ENCODE measurements at regions not wholly inside any gene's neighbourhood (a gene's known extent, or its start where the extent isn't known, plus 50 kb on each side); places are given as distances from the start of the nearest gene placed in this dataset.

DNA sequence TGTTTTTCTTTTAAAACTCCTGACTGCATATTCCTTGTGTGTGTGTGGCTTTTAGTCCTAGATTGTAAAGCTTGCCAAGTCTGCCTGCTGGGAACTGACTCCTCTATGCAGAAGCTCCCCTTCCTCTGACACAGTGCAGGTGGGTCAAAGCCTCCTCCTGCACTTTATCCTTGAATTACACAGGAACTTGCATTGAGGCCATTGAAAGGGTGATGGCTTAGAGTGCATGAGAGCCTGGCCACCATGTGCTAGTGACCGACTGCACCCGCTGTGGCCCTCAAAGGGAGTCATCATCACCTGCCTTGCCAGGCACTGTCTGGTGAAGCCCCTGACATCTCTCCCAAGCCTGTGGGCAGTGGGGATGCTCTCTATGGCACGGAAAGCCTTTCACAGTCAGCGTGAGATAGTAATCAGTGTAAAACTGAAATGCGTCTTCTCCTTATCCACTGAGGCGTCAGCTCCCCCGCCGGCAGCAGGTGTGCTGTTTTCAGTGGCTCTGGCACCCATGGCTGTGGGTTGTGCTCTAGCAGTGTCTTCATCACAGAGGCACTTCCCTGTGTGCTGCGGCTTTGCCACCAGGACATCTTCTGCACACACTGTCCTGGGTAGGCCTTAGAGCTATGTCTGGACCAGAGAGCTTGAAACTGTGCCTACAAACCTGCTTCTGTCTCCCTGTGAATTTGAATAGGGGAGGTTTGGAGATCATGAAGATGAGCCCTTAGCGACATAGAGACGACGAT, 87.9 kb downstream of the THBS2 start:
- DNase-seq: no peak

- no peak for DNase-seq
Measured at GRCh38 chr6:169164986-169165385, 88.7 kb downstream of the THBS2 start.

DNA sequence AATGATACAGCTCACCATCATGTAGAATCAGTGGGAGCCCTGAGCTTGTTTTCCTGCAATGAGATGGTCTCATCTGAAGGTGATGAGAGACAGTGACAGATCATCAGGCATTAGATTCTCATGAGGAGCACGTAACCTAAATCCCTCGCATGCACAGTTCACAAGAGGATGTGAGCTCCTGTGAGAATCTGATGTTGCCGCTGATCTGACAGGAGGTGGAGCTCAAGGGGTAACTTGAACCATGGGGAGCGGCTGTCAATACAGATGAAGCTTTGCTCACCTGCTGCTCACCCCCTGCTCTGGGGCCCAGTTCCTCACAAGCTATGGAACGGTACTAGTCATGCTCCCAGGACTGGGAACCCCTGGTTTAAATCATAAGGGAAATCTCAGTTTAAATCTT, 89.2 kb downstream of the THBS2 start:
- no peak for DNase-seq

DNA sequence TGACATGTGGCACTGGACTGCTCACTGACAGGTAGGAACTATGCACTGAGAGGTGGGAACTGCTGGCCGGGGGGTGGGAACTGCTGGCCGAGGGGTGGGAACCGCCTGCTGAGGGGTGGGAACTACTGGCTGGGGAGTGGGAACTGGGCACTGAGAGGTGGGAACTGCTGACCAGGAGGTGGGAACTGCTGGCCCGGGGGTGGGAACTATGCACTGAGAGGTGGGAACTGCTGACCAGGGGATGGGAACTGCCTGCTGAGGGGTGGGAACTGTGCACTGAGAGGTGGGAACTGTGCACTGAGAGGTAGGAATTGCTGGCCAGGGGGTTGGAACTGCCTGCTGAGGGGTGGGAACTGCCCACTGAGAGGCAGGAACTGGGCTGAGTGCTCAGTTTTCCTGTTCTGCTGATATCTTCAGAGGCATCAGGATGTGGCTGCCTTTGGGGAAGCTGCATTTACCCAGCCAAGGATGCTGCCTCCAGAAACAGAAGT, 90.2 kb downstream of the THBS2 start:
- no peak for DNase-seq

- DNase-seq: no peak
Measured at GRCh38 chr6:169162752-169163407, 90.8 kb downstream of the THBS2 start.

DNA sequence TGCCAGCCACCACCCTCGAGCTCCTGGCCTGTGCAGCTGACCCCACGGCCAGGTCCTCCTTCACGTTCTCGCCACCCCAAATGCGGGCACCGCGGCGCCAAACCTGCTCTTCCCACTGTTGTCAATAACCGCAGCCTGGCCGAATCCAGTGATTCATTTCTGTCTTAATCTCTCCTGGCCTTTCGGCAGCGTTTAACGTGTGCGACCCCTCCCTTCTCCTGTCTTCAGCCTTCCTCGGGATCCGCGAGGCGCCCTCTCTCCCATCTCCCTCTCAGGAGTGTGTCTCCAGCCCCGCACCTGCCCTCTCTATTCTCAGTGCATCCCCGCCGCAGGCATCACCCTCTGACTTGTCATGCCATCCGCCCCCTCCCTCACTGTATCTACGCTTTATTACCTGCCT, 91.4 kb downstream of the THBS2 start:
- DNase-seq: no peak

- no peak for DNase-seq
Measured at GRCh38 chr6:169161572-169162167, 92.0 kb downstream of the THBS2 start.

DNA sequence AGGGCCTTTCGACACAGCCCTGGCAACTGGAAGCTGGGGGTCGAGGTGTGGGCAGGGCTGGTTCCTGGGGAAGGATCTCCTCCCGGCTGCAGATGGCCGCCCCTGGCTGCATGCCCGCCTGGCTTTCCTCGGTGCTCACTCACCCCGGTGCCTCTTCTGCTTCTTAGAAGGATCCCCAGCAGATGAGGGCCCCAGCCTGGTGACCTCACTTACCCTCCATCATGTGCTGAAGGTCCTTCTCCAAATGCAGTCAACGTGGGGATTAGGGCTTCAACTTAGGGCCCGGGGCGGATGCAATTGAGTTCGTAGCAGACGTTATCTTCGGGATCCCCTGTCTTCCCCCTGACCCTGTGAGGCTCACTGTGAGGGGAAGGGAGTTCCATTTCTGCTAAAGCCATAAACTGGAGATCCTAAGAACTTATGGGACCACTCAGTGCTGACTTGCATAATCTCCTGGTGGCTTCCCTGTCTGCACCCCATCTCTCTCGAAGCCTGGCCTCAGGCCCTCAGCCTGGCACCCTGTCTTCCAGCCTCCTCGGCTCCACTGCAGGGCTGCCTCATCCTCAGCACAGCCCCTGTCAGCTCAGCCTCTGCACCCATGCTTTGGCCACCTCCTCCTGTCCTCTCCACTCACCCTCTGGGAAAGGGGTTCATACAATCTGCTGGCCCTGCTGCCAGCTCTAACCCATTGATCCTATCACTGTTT, 92.6 kb downstream of the THBS2 start:
- no peak for DNase-seq

DNA sequence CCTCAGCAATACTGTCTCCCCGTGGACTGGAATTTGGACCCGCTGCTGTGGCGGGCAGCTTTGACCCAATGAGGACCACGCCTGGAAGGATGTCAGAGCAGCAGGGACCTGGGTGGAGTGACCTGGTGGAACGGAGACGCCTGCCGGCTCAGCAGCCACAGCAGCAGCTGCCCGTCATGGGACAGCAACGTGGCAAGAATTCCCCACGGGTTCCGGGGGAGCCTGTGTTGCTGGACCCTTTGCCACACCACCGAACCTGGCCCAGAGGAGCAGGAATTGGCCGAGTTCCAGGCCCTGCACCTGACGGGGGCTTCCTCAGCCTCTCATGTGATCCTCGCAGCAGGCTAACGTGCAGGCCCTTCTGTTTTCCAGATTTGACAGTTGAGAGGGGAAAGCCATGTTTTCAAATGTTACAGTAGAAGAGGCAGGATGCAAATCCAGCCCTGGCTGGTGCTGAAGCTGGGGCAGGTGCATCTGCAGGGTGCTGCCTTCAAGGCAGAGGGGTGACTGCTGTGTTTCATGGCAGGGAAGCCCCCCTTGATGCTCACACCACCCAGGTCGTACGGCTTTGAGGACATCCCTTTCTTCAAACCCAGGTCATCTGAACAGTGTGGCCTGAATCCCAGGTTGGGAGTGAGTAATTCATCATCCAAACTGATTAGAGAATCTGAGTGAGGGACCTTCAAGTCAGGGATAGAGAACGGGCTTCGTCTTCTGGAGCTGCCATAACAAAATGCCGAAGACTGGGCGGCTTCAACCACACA, 93.4 kb downstream of the THBS2 start:
- no peak for DNase-seq

DNA sequence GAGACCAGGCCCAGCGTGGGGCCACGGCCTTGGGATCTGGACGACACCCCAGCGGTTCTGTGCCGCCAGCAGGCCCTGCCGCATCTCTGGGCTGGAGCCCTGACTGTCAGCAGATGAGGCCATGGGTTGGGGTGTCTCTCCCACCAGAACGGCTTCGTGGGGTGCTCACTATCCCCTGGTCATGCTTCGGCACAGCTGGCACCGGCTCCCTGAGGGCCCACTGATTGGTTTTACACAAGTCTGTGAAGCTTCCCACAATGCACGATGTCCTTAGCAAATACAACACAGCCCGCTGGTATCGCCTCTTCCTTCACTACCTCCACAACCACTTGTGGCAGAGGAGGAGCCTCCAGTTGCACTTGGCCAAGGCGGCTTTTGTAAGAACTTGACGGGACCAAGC, 94.3 kb downstream of the THBS2 start:
- no peak for DNase-seq

GRCh38 chr6:169158691-169159090, 95.0 kb downstream of the THBS2 start:
- no peak for DNase-seq

GRCh38 chr6:169158174-169158573, 95.5 kb downstream of the THBS2 start:
- no peak for DNase-seq

DNA sequence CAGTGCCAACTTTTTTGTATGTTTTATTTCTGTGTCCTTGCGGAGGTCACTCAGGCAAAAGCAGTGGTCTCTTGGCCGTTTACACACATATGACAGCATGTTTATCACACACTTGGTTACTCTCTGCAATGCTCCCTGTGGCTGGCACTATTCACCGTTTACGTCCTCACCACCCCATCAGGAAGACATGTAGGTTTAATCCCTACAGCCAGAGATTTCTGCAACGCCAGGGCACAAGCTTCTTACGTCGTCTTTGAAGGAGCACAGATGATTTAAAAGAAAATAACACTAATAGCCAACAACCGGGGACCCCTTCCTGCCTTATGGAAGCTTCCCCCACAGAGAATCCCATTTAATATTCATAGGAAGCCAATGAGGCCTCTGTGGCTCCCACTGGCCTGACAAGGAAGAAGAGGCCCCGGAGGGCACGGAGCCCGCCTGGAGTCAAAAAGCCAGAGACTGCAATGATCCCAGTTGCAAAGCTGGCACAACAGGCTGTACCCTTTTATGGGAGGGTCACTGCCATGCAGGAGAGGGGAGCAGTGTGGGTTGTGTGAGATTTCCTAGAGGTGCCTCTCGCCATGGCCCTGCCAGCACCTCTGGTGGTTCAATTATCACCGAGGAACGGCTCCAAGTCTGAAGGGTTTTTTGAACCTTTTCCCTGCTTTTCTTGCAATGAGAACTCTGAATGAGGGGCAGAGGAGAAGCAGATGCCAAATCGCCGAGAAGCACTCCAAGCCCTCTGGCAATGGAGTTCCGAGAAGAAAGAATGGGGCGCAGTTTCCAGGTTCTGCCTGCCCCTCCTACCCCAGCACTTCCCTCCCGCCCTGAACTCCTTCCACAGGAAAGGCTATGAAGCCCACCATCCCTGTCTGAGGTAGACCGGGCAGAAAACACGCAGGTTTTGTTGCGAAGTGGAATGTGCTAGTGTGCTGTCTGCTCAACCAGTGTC, 96.2 kb downstream of the THBS2 start:
- no peak for DNase-seq

DNA sequence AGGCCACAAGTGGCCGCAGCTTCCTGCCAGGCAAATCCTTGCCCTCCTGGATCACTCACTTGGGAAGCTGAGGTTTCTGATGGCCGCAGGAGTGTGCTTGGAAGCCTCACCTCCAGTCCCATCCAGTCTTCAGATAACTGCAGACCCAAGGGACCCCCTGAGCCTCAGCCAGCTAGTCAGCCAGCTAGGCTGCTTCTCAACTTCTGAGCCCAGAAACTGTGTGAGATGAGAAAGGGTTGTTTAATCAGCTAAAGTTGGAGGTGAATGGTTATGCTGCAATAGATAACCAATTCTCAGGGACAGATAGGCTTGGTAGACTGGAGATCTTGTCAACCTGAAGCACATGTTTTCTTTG, 96.9 kb downstream of the THBS2 start:
- no peak for DNase-seq

DNA sequence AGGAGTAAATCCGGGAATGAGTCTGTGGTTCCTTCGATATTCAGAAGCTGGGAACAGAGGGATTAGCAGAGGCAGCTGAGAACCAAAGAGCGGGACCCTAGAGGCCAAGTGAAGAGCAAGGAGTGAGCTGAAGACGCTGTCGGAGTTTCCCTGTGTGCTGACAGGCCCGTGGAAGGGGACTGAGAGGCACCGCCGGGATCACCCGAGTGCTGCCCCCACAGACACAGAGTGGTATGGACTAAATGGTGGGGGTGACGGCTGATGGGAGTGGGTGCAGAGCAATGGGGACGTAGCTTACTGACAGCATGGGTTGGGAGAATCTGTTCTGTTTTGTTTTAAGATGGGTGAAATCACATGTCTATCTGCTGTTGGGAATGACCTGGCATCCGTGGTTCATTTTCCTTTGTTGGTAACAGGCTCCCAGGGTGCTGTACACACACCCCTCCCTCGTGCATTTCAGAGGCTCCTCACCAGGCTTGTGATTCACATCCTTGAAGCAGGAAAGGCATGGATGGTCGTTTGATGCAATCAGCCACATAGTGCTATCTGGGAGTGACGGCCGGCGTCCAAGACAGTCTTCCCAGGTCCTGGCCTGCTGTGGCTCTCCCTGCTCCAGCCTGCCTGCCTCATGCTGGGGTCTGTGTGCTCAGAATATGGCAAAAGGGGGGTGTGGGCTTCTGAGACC, 97.4 kb downstream of the THBS2 start:
- DNase-seq: no peak

DNA sequence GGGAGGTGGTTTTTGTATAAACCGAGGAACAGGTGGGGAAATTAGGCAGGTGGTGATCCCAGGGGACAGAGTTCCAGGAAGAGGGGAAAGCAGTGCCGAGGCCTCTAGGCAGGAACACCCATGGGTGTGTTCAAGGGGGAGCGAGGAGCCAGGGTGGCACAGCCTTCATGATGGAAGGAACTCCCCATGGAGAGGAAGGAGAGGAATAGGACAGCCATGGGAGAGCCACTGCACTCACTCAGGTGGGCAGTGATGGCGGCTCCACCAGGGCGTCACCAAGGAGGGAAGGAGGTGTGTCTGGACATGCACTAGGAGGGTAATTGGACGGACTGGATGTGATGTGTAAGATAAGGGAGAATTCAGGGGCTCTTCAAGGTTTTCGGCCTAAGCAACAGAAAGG, 98.2 kb downstream of the THBS2 start:
- no peak for DNase-seq

- no peak for DNase-seq
Measured at GRCh38 chr6:169153401-169153800, 100.2 kb downstream of the THBS2 start.

- DNase-seq: no peak
Measured at GRCh38 chr6:169146521-169146920, 107.1 kb downstream of the THBS2 start.

- DNase-seq: no peak
Measured at GRCh38 chr6:169145991-169146501, 107.6 kb downstream of the THBS2 start.

GRCh38 chr6:169145496-169145895, 108.2 kb downstream of the THBS2 start:
- no peak for DNase-seq

DNA sequence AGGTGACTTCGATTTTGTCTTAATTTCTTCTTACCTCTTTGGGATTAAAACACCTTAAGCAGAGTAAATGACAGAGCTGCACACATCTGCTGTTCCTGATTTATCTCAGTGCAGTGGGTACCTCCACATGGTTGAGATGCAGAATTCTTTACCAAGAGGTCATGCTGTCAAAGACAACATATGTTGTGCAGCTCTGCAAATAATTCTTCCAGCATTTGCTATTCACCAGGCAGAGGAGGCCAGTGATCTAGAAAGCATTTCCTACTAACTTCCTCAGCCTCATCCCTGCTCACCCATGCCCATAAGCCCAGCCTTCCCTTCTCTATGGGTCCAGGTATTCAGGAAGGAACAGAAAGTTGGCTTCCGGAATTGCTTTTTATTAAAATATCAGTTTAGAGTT, 109.3 kb downstream of the THBS2 start:
- DNase-seq: no peak

Measured in activated naive CD4-positive, alpha-beta T cell treated with Interleukin-2 at 50 U/mL for 16 hours (primary cell).